ENCODE measurements at regions not wholly inside any gene's neighbourhood (a gene's known extent, or its start where the extent isn't known, plus 50 kb on each side); places are given as distances from the start of the nearest gene placed in this dataset.

DNA sequence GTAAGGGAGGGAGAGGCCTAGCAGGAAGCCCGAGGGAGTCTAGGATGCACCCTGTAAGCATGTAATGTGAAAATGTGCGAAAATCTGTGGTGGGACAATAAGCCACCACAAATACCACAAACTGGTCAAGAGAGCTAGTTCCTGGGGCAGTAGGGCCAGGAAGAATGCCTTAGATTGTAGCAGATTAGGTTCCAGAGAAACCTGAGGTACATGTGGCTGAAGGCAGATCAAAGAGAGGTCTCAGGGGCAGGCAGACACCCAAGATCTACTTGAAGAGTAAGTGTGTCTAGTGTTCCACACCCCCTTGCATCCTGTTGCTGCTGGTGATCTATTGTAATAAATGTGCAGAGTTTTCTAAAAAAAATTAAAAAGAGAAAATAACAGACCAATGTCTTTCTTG is 1677.3 kb upstream of the CDH6 start:
- TF ChIP-seq GATA2 (IDR thresholded peaks at IDR 0.05; ENCODE audit: low read depth, low read length) = no peak
- no peak for TF ChIP-seq GATA3 (IDR thresholded peaks at IDR 0.05; ENCODE audit: low read depth, low read length)
